ENCODE measurements at regions not wholly inside any gene's neighbourhood (a gene's known extent, or its start where the extent isn't known, plus 50 kb on each side); places are given as distances from the start of the nearest gene placed in this dataset.

DNA sequence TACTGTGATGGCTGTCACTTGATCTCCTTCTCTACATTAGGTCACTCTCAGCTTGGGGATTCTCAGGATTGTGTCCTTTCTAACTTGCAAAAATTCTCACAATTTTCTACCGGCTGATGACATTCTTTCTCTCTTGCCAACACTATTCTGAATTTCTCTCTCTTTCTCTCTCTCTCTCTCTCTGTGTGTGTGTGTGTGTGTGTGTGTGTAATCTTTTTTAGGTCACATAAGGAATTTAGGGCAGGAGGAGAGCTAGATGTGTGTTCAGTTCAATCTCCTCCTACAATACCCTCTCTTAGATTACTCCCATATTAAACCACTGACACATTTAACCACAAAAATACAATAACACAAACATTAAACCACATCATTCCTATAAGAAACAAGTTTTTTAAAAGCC lies 242.3 kb upstream of the NREP start:
- Mint-ChIP-seq H3K27ac (ENCODE audit: unreplicated experiment) (no peak overlapping the region), H3K27me3 (ENCODE audit: low read depth) (no peaks in the 10 kb centered on the region), H3K4me1 (no peaks in the 10 kb centered on the region), H3K9me3 (no peaks in the 10 kb centered on the region), H3K36me3 (ENCODE audit: low read depth) (no peaks in the 10 kb centered on the region), H3K4me3 (no peak overlapping the region)
- DNase-seq (ENCODE audit: low read depth, low spot score), result no peak
- TF ChIP-seq, protein P1, sequence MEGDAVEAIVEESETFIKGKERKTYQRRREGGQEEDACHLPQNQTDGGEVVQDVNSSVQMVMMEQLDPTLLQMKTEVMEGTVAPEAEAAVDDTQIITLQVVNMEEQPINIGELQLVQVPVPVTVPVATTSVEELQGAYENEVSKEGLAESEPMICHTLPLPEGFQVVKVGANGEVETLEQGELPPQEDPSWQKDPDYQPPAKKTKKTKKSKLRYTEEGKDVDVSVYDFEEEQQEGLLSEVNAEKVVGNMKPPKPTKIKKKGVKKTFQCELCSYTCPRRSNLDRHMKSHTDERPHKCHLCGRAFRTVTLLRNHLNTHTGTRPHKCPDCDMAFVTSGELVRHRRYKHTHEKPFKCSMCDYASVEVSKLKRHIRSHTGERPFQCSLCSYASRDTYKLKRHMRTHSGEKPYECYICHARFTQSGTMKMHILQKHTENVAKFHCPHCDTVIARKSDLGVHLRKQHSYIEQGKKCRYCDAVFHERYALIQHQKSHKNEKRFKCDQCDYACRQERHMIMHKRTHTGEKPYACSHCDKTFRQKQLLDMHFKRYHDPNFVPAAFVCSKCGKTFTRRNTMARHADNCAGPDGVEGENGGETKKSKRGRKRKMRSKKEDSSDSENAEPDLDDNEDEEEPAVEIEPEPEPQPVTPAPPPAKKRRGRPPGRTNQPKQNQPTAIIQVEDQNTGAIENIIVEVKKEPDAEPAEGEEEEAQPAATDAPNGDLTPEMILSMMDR (conservative IDR thresholded peaks at IDR 0.05), result no peak

DNA sequence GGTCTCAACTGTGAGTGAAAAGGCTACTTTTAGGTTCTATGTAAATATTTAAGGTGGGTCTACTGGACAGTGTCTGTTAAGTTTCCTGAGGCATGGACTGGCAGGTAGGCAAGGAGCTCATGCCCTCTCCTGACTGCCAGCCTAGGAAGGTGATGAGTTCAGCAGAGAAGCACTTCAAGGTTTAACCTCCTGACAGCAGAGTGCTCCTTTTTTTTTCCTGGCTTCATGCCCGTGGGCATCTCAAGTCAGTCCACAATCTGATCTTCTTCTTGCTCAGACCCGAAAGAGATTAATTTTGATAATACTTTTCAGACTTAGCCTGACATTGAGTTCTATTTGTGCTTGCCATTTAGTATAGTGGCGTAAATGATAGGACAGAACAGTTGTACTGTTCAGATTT lies 241.9 kb upstream of the NREP start:
- peaks cover 1% of the 10 kb centered on the region for H3K9me3 Mint-ChIP-seq
- no peaks in the 10 kb centered on the region for H3K27me3 Mint-ChIP-seq (ENCODE audit: low read depth)
- no peak for DNase-seq (ENCODE audit: low read depth, low spot score)
- no peaks in the 10 kb centered on the region for H3K36me3 Mint-ChIP-seq (ENCODE audit: low read depth)
- TF ChIP-seq, protein P1 (conservative IDR thresholded peaks at IDR 0.05), result no peak
- H3K4me3 Mint-ChIP-seq, result no peak overlapping the region
- no peak overlapping the region for H3K27ac Mint-ChIP-seq (ENCODE audit: unreplicated experiment)
- H3K4me1 Mint-ChIP-seq, result no peaks in the 10 kb centered on the region

DNA sequence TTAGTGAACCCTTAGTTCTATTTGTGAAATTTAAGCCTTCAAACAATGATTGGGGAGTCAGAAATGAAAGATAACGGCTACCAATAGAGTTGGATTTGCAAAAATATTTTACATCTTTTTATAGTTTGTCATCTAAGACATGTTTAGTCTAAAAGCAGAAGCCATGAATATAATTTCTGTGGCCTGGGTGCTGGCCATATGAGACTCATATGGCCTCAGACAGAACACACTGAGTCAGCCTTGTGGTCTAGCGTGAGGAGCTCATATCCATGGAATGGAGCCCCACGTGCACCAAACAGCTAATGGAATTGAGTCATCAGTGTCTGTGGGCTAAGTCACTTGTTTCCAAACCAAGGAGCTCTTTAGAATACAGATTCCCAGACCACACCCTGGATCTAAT lies 240.7 kb upstream of the NREP start:
- H3K27ac Mint-ChIP-seq (ENCODE audit: unreplicated experiment), result no peak overlapping the region
- no peaks in the 10 kb centered on the region for H3K4me1 Mint-ChIP-seq
- H3K27me3 Mint-ChIP-seq (ENCODE audit: low read depth), result no peaks in the 10 kb centered on the region
- H3K9me3 Mint-ChIP-seq, result peaks cover 4% of the 10 kb centered on the region
- H3K4me3 Mint-ChIP-seq, result no peak overlapping the region
- no peaks in the 10 kb centered on the region for H3K36me3 Mint-ChIP-seq (ENCODE audit: low read depth)
- TF ChIP-seq, protein P1 (conservative IDR thresholded peaks at IDR 0.05), result no peak
- DNase-seq (ENCODE audit: low read depth, low spot score), result no peak

DNA sequence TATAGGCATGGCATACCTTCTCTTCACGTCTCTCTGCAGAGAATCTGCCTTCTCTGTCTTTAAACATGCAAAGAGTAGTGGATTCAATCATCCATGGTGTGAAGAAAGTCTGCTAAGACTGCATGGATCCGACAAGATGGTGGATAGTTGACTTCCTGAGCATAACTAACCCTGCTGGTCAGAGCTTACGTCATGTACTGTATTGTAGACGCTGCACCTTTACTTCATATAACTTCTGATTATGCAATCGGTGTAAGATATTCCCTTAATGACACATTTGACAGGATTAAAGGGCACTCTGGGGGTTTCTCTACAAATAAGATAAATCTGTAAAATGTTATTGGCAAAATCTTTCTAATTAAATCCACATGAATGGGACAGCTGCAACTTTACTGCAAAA lies 240.3 kb upstream of the NREP start:
- no peak overlapping the region for H3K27ac Mint-ChIP-seq (ENCODE audit: unreplicated experiment)
- no peaks in the 10 kb centered on the region for H3K4me1 Mint-ChIP-seq
- H3K36me3 Mint-ChIP-seq (ENCODE audit: low read depth), result no peaks in the 10 kb centered on the region
- H3K4me3 Mint-ChIP-seq, result no peak overlapping the region
- no peaks in the 10 kb centered on the region for H3K27me3 Mint-ChIP-seq (ENCODE audit: low read depth)
- TF ChIP-seq, protein P1 (conservative IDR thresholded peaks at IDR 0.05), result no peak
- H3K9me3 Mint-ChIP-seq, result peaks cover 4% of the 10 kb centered on the region
- no peak for DNase-seq (ENCODE audit: low read depth, low spot score)

DNA sequence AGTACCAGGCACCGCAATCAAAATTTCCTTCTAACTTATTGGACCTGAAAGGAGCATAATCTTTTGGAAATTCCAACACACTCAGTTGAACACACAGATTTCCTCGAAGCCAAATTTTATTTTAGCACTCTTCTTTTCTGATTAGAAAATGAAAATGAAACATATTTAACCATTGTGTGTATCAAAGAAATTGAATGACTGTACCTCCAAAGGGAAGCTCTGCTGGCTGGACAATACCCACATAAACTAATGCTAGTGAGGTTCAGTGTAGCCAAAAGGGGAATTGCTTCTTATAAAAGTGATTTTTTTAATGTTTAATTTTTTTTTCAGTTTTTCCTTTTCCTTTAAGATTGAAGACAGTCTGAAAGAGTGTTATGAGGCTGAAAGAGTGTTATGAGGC lies 239.6 kb upstream of the NREP start:
- Mint-ChIP-seq H3K27me3 (ENCODE audit: low read depth) (no peaks in the 10 kb centered on the region), H3K36me3 (ENCODE audit: low read depth) (peaks cover 4% of the 10 kb centered on the region), H3K9me3 (peaks cover 4% of the 10 kb centered on the region), H3K27ac (ENCODE audit: unreplicated experiment) (no peak overlapping the region), H3K4me1 (no peaks in the 10 kb centered on the region), H3K4me3 (no peak overlapping the region)
- DNase-seq (ENCODE audit: low read depth, low spot score), result no peak
- TF ChIP-seq, protein P1 (conservative IDR thresholded peaks at IDR 0.05), result no peak

DNA sequence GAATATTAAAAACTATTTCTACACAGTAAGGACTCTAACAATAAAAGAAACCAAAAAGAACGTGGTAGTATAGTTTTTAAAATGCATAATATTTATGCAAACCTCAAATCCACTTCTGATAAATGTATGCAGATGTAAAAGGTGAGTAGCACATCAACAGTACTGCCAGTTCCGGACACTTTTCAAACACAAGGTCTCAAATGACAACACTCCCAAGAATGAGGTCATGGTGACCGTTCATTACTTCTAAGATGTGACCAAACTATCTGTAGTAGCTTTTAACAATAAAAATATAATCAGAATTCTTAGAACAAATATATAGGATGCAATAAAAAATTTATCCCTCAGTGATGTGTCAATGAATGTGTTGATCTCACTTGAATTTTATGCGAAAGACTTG lies 238.7 kb upstream of the NREP start:
- no peak for DNase-seq (ENCODE audit: low read depth, low spot score)
- no peaks in the 10 kb centered on the region for H3K4me1 Mint-ChIP-seq
- no peak overlapping the region for H3K4me3 Mint-ChIP-seq
- peaks cover 4% of the 10 kb centered on the region for H3K36me3 Mint-ChIP-seq (ENCODE audit: low read depth)
- H3K27ac Mint-ChIP-seq (ENCODE audit: unreplicated experiment), result no peak overlapping the region
- peaks cover 4% of the 10 kb centered on the region for H3K9me3 Mint-ChIP-seq
- TF ChIP-seq, protein P1 (conservative IDR thresholded peaks at IDR 0.05), result no peak
- H3K27me3 Mint-ChIP-seq (ENCODE audit: low read depth), result no peaks in the 10 kb centered on the region
